HG03354 (cell line): ENCODE measurements at regions not wholly inside any gene's neighbourhood (a gene's known extent, or its start where the extent isn't known, plus 50 kb on each side); places are given as distances from the start of the nearest gene placed in this dataset.
"Not testable (repeated sequence)": the region's sequence is repeated elsewhere in the genome, so short reads cannot be mapped to it uniquely, and the experiment has no call there.

Experiments
- ATAC-seq: cut with Tn5 transposase; IDR thresholded peaks from one replicate; pipeline ENCODE4 v1.9.1; 2021; ENCODE audit warnings: mild to moderate bottlenecking; ENCODE audit not compliant: unreplicated experiment, poor library complexity, severe bottlenecking

- ATAC-seq: no peak
Measured at GRCh38 chr9:115879451-115879850, 274.1 kb upstream of the PAPPA start.

- no peak for ATAC-seq
Measured at GRCh38 chr9:115880221-115880885, 273.2 kb upstream of the PAPPA start.

- ATAC-seq: no peak
Measured at GRCh38 chr9:115882911-115883310, 270.7 kb upstream of the PAPPA start.

DNA sequence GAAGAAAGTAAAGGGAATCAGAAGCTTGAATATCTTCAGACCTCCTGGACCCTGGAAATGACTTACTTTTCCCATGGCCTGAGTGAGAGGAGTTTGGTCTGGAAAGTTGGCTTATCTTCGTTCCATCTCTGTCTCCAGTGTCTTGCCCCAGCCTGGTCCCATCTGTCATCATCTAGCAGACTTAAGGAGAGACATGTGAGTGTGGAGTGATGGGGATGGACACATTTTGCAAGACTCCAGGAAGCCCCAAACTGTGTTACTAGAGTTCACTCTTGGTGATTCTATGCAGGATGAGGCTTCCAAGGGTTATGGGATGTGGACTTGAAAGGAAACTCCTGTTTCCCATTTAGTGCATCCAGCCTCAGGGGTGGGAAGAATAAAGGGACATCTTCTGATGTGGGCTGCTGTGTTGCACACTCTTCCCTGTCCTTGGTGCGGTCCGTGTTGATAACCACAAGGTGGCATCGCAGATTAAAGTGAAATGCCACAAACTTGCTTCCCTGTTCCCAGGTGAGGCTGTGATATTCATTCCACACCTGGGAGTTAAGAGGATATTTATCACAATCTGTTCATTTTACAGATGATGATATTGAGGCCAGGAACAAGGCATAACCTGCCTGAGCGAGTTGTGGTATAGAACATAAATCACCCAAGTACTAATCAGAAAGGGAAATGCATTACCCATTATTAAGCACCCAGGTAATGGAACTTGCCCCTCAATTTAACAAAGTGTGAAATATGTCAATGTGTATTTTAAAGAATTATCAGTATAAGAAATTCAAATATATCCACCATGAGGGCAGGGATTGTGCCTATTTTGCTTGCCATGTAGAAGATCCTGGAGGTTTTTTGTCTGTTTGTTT lies 269.9 kb upstream of the PAPPA start:
- ATAC-seq: no peak

- no peak for ATAC-seq
Measured at GRCh38 chr9:115884846-115885245, 268.7 kb upstream of the PAPPA start.

DNA sequence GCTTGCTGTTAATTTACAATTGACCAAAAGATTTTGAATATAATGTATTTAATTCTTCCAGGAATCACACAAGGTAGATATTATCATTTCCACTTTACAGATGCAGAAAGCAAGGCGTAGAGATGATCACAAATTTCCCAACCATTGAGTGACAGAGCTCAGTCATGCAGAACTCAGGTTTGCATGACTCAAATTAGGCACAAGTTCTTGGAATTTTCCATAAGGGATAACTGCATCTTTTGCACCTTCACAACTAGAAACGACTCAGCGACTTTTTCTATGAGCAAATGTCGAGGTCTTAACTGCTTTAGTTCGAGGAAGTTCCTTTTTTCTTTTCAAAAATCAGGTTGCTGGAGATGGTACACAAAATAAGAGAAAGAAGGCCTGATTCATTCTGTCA lies 265.5 kb upstream of the PAPPA start:
- no peak for ATAC-seq

DNA sequence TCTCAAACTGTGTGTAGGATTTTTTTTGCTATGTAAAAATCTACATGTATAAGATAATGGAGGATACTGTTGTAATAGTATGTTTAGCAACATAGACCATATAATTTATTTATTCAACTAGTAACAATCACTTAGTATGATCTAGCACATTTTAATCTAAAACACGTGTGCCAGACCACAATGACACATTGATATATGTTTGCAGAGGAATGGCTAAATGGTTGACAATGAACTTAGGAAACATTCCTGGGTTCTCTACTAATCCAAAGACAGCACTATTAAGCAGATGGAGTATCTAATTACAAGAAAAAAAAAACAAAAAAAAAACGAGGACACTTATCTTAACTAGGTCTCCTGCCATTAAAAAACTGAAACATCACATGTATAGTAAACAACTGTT lies 261.7 kb upstream of the PAPPA start:
- ATAC-seq: no peak

- not testable (repeated sequence) for ATAC-seq
Measured at GRCh38 chr9:115898478-115898877, 255.1 kb upstream of the PAPPA start.

DNA sequence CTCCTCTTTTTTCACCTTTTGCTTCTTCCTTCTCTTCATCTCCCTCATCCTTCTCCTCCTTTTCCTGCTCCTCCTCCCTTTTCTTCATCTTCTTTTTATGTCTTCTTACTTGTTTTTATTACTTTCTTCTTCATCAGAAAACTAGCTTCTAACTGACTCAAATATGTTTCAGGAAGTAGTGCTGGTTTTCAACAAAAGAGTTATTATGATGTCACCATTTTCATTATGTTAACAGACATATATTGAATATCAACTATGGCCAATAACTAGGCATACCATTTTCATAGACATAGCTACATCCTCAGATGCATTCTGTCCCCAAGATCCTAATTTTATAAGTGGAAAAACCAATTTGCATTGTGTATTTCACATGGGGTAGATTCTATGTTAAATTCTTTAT lies 252.9 kb upstream of the PAPPA start:
- no peak for ATAC-seq

DNA sequence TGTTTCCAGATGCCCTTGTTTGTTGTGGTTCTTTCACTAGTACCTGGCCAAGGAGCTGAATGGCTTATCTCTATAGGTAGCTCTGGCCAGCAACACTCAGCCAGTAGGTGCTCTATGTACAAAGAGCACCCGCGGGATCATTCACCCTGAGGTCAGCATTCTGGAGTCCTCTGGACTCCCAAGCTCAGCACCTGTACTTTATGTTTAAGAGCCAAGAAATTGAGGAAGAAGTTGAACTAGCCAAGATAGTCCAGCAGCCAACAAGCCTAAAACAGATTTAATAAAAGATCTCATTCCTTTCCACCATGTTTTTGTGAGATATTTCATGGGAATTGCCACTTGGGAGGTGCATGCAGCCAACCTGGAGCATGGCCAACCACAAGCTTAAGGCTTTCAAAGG lies 242.6 kb upstream of the PAPPA start:
- no peak for ATAC-seq

DNA sequence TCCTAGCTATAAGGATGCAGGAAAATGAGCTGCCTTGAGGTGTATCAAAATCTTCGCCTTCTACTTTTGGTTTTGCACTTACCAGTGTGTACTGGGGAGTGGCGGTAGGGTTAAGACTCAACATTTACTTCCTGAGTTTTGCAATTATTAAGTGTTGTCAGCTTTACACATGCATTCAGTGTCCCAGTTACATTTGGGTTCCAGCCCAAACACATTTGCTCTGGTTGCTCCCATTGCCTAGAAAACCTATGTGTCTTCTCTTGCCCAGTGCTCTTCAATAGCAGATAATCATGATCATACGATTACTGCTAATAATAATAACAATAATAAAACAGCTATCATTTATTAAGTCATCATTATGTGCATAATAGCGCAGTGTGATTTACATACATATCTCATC lies 241.5 kb upstream of the PAPPA start:
- ATAC-seq: no peak

DNA sequence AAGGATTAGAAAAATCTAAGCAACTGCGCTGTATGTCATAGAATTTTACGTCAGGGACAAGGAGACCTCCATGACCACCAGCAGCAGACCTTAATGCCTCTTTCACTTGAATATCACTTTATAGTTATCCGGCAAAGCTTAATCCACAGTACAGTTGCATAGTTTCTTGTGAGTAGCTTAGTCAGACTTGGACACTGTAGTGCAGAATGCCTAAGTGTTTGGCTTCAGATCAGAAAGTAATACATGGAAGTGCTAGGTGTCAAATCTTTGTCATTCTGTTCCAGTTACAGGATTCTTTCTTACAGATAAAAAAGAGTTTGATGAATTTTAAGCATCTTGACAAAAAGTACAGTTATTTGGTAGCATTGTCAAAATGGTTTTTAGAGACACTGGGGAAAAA lies 239.9 kb upstream of the PAPPA start:
- no peak for ATAC-seq

- no peak for ATAC-seq
Measured at GRCh38 chr9:115914291-115914690, 239.3 kb upstream of the PAPPA start.

GRCh38 chr9:115921301-115921700 lies 232.3 kb upstream of the PAPPA start:
- ATAC-seq: no peak

DNA sequence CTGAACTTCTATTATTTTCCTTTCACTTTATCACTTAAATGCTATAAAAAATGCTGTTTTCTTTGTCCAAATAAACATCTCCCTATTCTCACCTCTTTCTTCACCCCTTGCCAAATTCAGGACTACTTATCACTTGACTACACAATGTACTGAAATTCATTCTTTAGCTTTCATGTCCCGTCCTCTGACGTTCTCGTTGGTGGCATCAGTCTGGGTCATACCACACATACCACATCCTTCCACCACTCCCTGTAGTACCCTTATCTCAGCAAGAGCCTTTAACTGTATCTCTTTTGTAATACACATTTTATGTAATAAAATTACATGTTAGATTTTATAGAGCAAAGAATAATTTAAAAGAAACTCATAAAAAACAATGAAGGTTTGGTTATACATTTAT lies 231.1 kb upstream of the PAPPA start:
- no peak for ATAC-seq

GRCh38 chr9:115923410-115923809 lies 230.2 kb upstream of the PAPPA start:
- ATAC-seq: no peak

GRCh38 chr9:115923903-115924668 lies 229.5 kb upstream of the PAPPA start:
- ATAC-seq: no peak

DNA sequence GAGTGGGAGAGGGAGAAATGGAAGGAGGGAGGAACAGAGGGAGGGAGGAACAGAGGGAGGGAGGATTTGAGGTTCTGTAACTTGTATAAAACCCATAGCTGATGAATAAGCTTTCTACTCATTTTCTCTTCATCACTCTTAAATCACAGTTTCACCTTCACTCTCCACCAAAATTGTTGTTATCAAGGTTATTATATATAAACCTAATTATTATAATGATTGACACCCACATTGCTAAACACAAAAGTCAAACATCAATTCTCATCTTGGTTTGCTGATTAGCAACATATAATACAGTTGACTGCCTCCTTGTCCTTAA lies 229.0 kb upstream of the PAPPA start:
- ATAC-seq: no peak

GRCh38 chr9:115925424-115925823 lies 228.2 kb upstream of the PAPPA start:
- no peak for ATAC-seq

DNA sequence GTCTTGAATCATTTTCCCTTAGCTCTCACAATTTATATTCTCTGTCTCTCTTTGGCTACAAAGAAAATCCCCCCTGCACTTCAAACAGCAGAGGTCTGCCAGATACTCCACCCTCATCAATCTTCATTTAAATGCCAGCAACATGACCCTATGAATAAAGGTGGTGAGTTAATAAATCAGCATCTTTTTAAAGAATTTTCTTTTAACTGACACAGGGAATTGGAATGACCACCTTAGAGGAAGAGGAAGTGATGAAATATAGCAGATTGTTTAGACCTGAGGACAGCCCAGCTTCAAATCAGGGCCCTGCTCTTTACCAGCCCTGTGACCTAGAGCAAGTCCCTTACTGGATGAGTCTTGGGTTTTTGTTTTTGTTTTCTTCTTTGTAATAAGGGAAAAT lies 223.1 kb upstream of the PAPPA start:
- no peak for ATAC-seq

DNA sequence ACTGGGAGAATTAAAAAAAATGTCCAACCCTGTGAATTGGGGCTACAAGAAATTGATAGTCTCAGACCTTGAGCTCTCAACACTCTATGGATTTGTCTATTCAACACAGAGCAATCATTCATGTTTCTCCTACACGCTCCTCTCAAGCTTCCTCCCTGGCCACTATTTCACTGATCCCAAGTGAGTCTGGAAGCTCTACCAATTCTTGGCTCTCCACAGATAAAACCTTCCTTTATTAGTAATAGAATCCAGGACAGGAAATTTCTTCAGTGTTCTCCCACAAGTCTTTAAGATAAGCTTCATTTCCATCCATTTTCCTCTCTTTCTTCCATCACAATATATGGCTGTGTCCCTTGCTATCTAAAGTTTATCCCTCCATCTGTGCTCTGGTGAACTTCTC lies 215.1 kb upstream of the PAPPA start:
- ATAC-seq: no peak
